HepG2 (cell line): ENCODE measurements at regions not wholly inside any gene's neighbourhood (a gene's known extent, or its start where the extent isn't known, plus 50 kb on each side); places are given as distances from the start of the nearest gene placed in this dataset.

Source experiments
- ATAC-seq: fragments of 200-7000 bp; cut with Tn5 transposase; 3 replicates; pipeline ENCODE4 v1.9.1; 2020; ENCODE audit warnings: mild to moderate bottlenecking, moderate library complexity
- BruUV-seq: library from RNA; stranded (reverse); fragments of 400-500 nt; replicated peaks from 2 replicates; lab custom pipeline; 2021; lab: Mats Ljungman, UMichigan
- CTCF ChIA-PET: fragments of 300-600 bp; formaldehyde crosslinking; extraction: SDS; loops from one replicate; lab custom pipeline; 2021; ENCODE audit warnings: low total read pairs, inconsistent platforms, low intra/inter-chr PET ratio; lab: Yijun Ruan, JAX
- POLR2A ChIA-PET: fragments of 350-600 bp; sonication (Branson Sonifier 250); formaldehyde crosslinking; loops from one replicate; lab custom pipeline; 2020; ENCODE audit warnings: antibody characterized with exemption, inconsistent platforms; lab: Yijun Ruan, JAX
- DNase-seq: peaks from one replicate; pipeline ENCODE4 v3.0.0-alpha.2; 2015; ENCODE audit warnings: low spot score
- FAIRE-seq: peaks from 3 replicates; lab custom pipeline; 2011; peaks lifted over from hg19 to GRCh38; lab: Jason Lieb, UNC
- H2AFZ ChIP-seq: one replicate; pipeline ENCODE4 v1.6.1; 2011; ENCODE audit warnings: low read length, inconsistent platforms
- H3K27ac ChIP-seq: fragments of 300-600 bp; 3 replicates; pipeline ENCODE4 v1.8.0; 2011; ENCODE audit warnings: mixed run types, mild to moderate bottlenecking, mixed read lengths, low read length, inconsistent platforms; ENCODE audit not compliant: insufficient read depth; ENCODE audit errors: extremely low read length
- H3K27me3 ChIP-seq, 2 experiments: fragments of 200-600 bp in 1 of 2; 2 replicates in 1 of 2; 3 replicates in 1 of 2; pipeline versions ENCODE4 v1.6.0 to v1.8.0; 2011; ENCODE audit warnings: low read length in 2 of 2, mild to moderate bottlenecking in 2 of 2, moderate library complexity in 2 of 2, inconsistent platforms in 1 of 2; ENCODE audit not compliant: insufficient read depth in 2 of 2, control insufficient read depth in 1 of 2
- H3K36me3 ChIP-seq, 2 experiments: fragments of 200-600 bp in 1 of 2; replicated peaks in 1 of 2; 2 replicates in 1 of 2; 3 replicates in 1 of 2; pipeline versions ENCODE4 v1.5.1 to v1.8.0; 2011; ENCODE audit warnings: low read length in 2 of 2, inconsistent platforms in 1 of 2; ENCODE audit not compliant: insufficient read depth in 2 of 2, control insufficient read depth in 1 of 2
- H3K4me1 ChIP-seq: 2 replicates; pipeline ENCODE4 v1.5.1; 2012; ENCODE audit warnings: low read length, inconsistent platforms; ENCODE audit not compliant: insufficient read depth
- H3K4me2 ChIP-seq: 2 replicates; pipeline ENCODE4 v1.6.0; 2011; ENCODE audit warnings: low read depth, low read length, inconsistent platforms
- H3K4me3 ChIP-seq, 3 experiments: fragments of 200-600 bp in 1 of 3; sonication (generic), shearing (Covaris generic) in 1 of 3; replicated peaks in 1 of 3; 2 replicates each; pipeline ENCODE4 v1.5.1; 2011 to 2016; ENCODE audit warnings: low read length in 3 of 3, inconsistent platforms in 2 of 3, low read depth in 2 of 3, mild to moderate bottlenecking in 2 of 3, control low read depth in 1 of 3, mixed read lengths in 1 of 3; ENCODE audit not compliant: insufficient read depth in 1 of 3
- H3K79me2 ChIP-seq: one replicate; pipeline ENCODE4 v1.6.1; 2011; ENCODE audit warnings: low read length, inconsistent platforms; ENCODE audit not compliant: insufficient read depth
- H3K9ac ChIP-seq: 2 replicates; pipeline ENCODE4 v1.6.0; 2011; ENCODE audit warnings: mild to moderate bottlenecking, low read depth, low read length, inconsistent platforms; ENCODE audit not compliant: insufficient read depth
- H3K9me3 ChIP-seq: 2 replicates; pipeline ENCODE4 v1.5.1; 2012; ENCODE audit warnings: mild to moderate bottlenecking, low read length
- H4K20me1 ChIP-seq: 2 replicates; pipeline ENCODE4 v1.6.0; 2011; ENCODE audit warnings: inconsistent platforms, mild to moderate bottlenecking, low read length, moderate library complexity; ENCODE audit not compliant: insufficient read depth
- ATF7 ChIP-seq, 2 experiments: fragments of 450-650 bp in 1 of 2; sonication (generic) in 1 of 2; formaldehyde crosslinking in 1 of 2; IDR thresholded peaks; 2 replicates each; pipeline versions ENCODE4 v1.4.0 to v1.6.1; 2016 to 2020; ENCODE audit warnings: antibody characterized with exemption in 1 of 2, mild to moderate bottlenecking in 1 of 2, missing genetic modification reagents in 1 of 2
- CREB1 ChIP-seq, 2 experiments: fragments of 450-650 bp in 1 of 2; IDR thresholded peaks; 2 replicates each; pipeline ENCODE4 v1.6.1; 2016 to 2017; ENCODE audit warnings: control low read depth in 1 of 2, mild to moderate bottlenecking in 1 of 2, missing compliant biosample characterization in 1 of 2, missing genetic modification characterization in 1 of 2
- EHMT2 ChIP-seq: fragments of 200-600 bp; sonication (generic); IDR thresholded peaks from 2 replicates; pipeline ENCODE4 v1.7.0; 2017; ENCODE audit warnings: antibody characterized with exemption, low read depth, low read length, borderline replicate concordance
- MAFF ChIP-seq: IDR thresholded peaks from 2 replicates; pipeline ENCODE4 v1.6.1; 2011; ENCODE audit warnings: low read depth, low read length, improper control_type of control experiment
- MAFK ChIP-seq, 2 experiments: IDR thresholded peaks in 1 of 2; conservative IDR thresholded peaks in 1 of 2; 2 replicates each; pipeline ENCODE4 v1.6.1; 2011; ENCODE audit warnings: improper control_type of control experiment in 2 of 2, low read length in 2 of 2
- MTA1 ChIP-seq: sonication (generic); formaldehyde crosslinking; IDR thresholded peaks from 2 replicates; pipeline ENCODE4 v1.4.0; 2020; ENCODE audit warnings: missing genetic modification reagents, mild to moderate bottlenecking, borderline replicate concordance
- POLR2AphosphoS2 ChIP-seq: IDR thresholded peaks from 2 replicates; pipeline ENCODE4 v1.6.1; 2011; ENCODE audit warnings: low read depth, low read length, improper control_type of control experiment
- ZNF432 ChIP-seq: sonication (generic); formaldehyde crosslinking; IDR thresholded peaks from 2 replicates; pipeline ENCODE4 v1.5.0; 2020; ENCODE audit warnings: missing genetic modification reagents, mild to moderate bottlenecking, borderline replicate concordance
- WGBS: methylation state at CpG from one replicate; pipeline ENCODE4 v1.1.6; 2017; ENCODE audit warnings: low lambda C conversion rate; 5-methylcytosine and 5-hydroxymethylcytosine counted together
- in situ Hi-C: cut with HindIII; loops from 2 replicates; pipeline ENCODE4 v1.10.0; 2017; ENCODE audit warnings: low pct_unique_long_range_greater_than_20kb; ENCODE audit not compliant: extremely low pct_ligation_motif_present
- intact Hi-C: fragments of 100-400 bp; cut with micrococcal nuclease; formaldehyde crosslinking; loops from one replicate; pipeline ENCODE4 v1.10.0; 2022; ENCODE audit not compliant: unreplicated experiment
- TF ChIP-seq, protein P1 (sequence below): sonication (generic); formaldehyde crosslinking; IDR thresholded peaks from 2 replicates; pipeline ENCODE4 v1.4.0; 2020; ENCODE audit warnings: missing genetic modification reagents

DNA sequence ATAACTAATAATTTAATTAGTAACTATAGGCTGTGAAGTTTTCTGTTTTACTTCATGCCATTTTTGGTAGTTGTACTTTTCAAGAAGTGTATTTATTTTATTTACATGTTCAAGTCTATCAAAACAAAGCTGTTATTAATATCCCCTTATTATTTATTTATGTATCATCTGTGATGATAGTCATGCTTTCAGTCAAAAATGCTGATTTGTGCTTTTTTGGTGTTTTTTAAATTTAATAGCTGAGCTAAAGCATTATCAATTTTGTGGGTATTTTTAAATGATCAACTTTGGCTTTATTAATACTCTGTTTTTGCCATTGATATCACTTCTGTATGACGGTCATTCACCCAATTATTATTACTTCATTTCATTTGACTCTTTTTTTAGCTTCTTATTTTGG is 1229.2 kb upstream of the CADM2 start:
- TF ChIP-seq MAFK (conservative IDR thresholded peaks at IDR 0.05 in 1 of 2, IDR thresholded peaks at IDR 0.05 in 1 of 2; ENCODE audit: low read length in 2 of 2) = peak; percentile 48 to 77; a peak in 3 of 4 replicates
- no peak for TF ChIP-seq EHMT2
- peak; percentile 49; the same call in 1 of the 2 replicates for TF ChIP-seq MAFF
- TF ChIP-seq, all 625 proteins: peak for 2
- no peak for DNase-seq
- H3K27me3 ChIP-seq = no peaks in the 10 kb centered on the region
- H3K79me2 ChIP-seq = no peaks in the 10 kb centered on the region
- no peaks in the 10 kb centered on the region for H3K36me3 ChIP-seq
- no peaks in the 10 kb centered on the region for H3K9me3 ChIP-seq
- no peak for ATAC-seq
- POLR2A ChIA-PET = no interaction called here
- no peaks in the 10 kb centered on the region for H3K4me1 ChIP-seq
- H3K9ac ChIP-seq = no peak overlapping the region
- no peak overlapping the region for H2AFZ ChIP-seq
- H3K27ac ChIP-seq = no peak overlapping the region
- no TSS peak for BruUV-seq
- 9% methylated on average over 1 of the region's 1 CpG for WGBS
- intact Hi-C loops = no loop called here
- H4K20me1 ChIP-seq = no peaks in the 10 kb centered on the region
- no peak for FAIRE-seq
- H3K4me3 ChIP-seq = no peak overlapping the region
- H3K4me2 ChIP-seq = no peak overlapping the region
- CTCF ChIA-PET = no interaction called here
- in situ Hi-C loops = no loop called here

GRCh38 chr3:83734656-83735055 is 1224.1 kb upstream of the CADM2 start:
- no peak overlapping the region for H3K4me3 ChIP-seq
- DNase-seq (no peak), ATAC-seq (no peak), FAIRE-seq (no peak)
- WGBS = 2% methylated on average over 4 of the region's 4 CpGs
- ChIA-PET POLR2A (no interaction called here), CTCF (no interaction called here)
- no TSS peak for BruUV-seq
- H3K36me3 ChIP-seq = no peaks in the 10 kb centered on the region
- no peaks in the 10 kb centered on the region for H3K79me2 ChIP-seq
- intact Hi-C loops (no loop called here), in situ Hi-C loops (no loop called here)
- H4K20me1 ChIP-seq = no peaks in the 10 kb centered on the region
- H3K4me2 ChIP-seq = no peak overlapping the region
- no peaks in the 10 kb centered on the region for H3K27me3 ChIP-seq
- H3K9ac ChIP-seq = no peak overlapping the region
- TF ChIP-seq, protein P1, sequence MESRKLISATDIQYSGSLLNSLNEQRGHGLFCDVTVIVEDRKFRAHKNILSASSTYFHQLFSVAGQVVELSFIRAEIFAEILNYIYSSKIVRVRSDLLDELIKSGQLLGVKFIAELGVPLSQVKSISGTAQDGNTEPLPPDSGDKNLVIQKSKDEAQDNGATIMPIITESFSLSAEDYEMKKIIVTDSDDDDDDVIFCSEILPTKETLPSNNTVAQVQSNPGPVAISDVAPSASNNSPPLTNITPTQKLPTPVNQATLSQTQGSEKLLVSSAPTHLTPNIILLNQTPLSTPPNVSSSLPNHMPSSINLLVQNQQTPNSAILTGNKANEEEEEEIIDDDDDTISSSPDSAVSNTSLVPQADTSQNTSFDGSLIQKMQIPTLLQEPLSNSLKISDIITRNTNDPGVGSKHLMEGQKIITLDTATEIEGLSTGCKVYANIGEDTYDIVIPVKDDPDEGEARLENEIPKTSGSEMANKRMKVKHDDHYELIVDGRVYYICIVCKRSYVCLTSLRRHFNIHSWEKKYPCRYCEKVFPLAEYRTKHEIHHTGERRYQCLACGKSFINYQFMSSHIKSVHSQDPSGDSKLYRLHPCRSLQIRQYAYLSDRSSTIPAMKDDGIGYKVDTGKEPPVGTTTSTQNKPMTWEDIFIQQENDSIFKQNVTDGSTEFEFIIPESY (CRISPR knock-in tag) = no peak
- TF ChIP-seq MTA1 (CRISPR knock-in tag) (no peak), CREB1 (IDR thresholded peaks at IDR 0.05) (peak; percentile 94), CREB1 (CRISPR knock-in tag; IDR thresholded peaks at IDR 0.05) (no peak), ATF7 (IDR thresholded peaks at IDR 0.05) (peak; percentile 92), ATF7 (CRISPR knock-in tag; IDR thresholded peaks at IDR 0.05) (no peak), ZNF432 (CRISPR knock-in tag) (no peak), POLR2AphosphoS2 (no peak)
- TF ChIP-seq, all 625 proteins: peak for 2
- Histone ChIP-seq H3K27ac (no peak overlapping the region), H3K9me3 (no peaks in the 10 kb centered on the region), H3K4me1 (no peaks in the 10 kb centered on the region), H2AFZ (no peak overlapping the region)
